ENCODE measurements at regions not wholly inside any gene's neighbourhood (a gene's known extent, or its start where the extent isn't known, plus 50 kb on each side); places are given as distances from the start of the nearest gene placed in this dataset.

DNA sequence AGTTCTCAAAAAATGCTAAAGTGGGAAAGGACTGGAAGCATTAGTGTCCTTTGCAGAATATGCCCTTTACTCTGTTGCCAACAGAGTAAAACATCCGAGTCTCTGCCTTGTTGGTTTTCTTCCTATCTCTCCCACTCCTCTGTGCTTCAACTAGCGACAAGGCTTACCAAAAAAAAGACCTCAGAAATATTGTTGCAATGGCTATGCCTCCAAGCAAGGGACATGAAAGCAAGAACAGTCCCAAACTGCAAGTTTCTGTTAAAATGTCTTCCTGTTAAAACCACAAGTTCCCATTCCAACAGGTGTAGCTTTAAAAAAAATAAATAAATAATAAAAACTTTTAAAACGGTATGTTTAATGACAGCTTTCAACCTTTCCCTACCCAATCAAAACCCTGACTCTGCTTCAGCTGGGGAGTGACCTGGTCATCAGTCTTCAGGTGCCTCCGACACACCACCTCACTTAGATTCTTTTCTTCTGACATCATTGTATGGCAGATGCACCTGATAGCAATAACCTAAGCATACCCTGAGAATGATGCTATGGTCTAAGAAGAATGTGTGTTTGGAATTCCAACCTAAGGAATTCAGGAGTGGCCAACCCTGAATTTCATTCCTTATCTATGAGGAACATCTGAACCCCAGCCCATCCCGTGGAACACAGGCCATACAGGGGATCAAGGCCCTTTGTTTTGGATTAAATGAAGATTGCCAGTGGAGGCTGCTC, 81.0 kb downstream of the RPS29 start:
- no peak for TF ChIP-seq ZNF248 (tag by site-specific recombination; IDR thresholded peaks at IDR 0.05)
- no peak for TF ChIP-seq ZNF626 (tag by site-specific recombination; IDR thresholded peaks at IDR 0.05)
- no peak for TF ChIP-seq ZNF776 (tag by site-specific recombination; IDR thresholded peaks at IDR 0.05; ENCODE audit: borderline replicate concordance)
- TF ChIP-seq ZNF292 (tag by site-specific recombination; IDR thresholded peaks at IDR 0.05; ENCODE audit: borderline replicate concordance, low read depth), result no peak
- TF ChIP-seq, protein P1, sequence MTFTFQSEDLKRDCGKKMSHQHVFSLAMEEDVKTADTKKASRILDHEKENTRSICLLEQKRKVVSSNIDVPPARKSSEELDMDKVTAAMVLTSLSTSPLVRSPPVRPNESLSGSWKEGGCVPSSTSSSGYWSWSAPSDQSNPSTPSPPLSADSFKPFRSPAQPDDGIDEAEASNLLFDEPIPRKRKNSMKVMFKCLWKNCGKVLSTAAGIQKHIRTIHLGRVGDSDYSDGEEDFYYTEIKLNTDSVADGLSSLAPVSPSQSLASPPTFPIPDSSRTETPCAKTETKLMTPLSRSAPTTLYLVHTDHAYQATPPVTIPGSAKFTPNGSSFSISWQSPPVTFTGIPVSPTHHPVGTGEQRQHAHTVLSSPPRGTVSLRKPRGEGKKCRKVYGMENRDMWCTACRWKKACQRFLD (tag by site-specific recombination; IDR thresholded peaks at IDR 0.05), result no peak
- TF ChIP-seq, protein P2, sequence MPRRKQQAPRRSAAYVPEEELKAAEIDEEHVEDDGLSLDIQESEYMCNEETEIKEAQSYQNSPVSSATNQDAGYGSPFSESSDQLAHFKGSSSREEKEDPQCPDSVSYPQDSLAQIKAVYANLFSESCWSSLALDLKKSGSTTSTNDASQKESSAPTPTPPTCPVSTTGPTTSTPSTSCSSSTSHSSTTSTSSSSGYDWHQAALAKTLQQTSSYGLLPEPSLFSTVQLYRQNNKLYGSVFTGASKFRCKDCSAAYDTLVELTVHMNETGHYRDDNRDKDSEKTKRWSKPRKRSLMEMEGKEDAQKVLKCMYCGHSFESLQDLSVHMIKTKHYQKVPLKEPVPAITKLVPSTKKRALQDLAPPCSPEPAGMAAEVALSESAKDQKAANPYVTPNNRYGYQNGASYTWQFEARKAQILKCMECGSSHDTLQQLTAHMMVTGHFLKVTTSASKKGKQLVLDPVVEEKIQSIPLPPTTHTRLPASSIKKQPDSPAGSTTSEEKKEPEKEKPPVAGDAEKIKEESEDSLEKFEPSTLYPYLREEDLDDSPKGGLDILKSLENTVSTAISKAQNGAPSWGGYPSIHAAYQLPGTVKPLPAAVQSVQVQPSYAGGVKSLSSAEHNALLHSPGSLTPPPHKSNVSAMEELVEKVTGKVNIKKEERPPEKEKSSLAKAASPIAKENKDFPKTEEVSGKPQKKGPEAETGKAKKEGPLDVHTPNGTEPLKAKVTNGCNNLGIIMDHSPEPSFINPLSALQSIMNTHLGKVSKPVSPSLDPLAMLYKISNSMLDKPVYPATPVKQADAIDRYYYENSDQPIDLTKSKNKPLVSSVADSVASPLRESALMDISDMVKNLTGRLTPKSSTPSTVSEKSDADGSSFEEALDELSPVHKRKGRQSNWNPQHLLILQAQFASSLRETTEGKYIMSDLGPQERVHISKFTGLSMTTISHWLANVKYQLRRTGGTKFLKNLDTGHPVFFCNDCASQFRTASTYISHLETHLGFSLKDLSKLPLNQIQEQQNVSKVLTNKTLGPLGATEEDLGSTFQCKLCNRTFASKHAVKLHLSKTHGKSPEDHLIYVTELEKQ (tag by site-specific recombination; IDR thresholded peaks at IDR 0.05; ENCODE audit: borderline replicate concordance), result no peak
- no peak for TF ChIP-seq ZNF404 (tag by site-specific recombination; IDR thresholded peaks at IDR 0.05)
- no peak for TF ChIP-seq OSR2 (tag by site-specific recombination; IDR thresholded peaks at IDR 0.05)
- TF ChIP-seq, protein P3, sequence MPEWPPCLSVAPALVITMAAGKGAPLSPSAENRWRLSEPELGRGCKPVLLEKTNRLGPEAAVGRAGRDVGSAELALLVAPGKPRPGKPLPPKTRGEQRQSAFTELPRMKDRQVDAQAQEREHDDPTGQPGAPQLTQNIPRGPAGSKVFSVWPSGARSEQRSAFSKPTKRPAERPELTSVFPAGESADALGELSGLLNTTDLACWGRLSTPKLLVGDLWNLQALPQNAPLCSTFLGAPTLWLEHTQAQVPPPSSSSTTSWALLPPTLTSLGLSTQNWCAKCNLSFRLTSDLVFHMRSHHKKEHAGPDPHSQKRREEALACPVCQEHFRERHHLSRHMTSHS (tag by site-specific recombination; IDR thresholded peaks at IDR 0.05), result no peak
- no peak for TF ChIP-seq ZNF660 (tag by site-specific recombination; IDR thresholded peaks at IDR 0.05)

DNA sequence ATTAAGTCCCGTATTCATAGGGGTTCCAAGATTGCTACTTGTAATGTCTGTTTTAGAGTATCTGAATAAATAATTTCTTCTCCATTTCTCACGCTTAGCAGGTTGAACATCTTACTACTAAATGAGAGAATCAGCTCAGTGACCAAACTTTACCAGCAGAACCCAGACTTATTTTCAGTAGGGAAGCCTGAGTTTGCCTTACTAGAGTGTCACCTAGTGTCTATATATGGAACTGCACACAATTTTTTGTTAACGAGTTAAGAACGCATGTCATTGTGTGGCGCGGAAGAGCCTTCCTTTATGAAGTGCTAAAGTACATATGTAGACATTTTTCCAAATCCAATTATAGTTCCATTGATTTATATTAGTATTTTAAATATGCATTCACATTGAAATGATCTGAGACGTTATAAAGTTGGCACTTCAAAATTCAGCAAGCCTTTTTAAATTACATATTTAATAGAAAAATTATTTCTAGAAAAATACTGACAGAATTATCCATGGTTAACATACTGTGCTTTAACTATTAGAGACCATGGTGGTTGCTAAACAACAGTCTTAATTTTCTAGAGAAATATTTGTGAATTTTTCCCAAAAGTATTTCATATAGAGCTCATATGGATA, 88.3 kb downstream of the RPS29 start:
- POLR2A ChIA-PET, result interaction anchor here (0.6 to 0.8 kb wide), 2 partner anchors 36 to 245 kb away, joined by 4 read pairs; no protein-coding TSS in a partner anchor

More for the DNA sequence above, 81.0 kb downstream of the RPS29 start:
- H3K4me1 ChIP-seq (ENCODE audit: control insufficient read depth, insufficient read depth, low read length), result no peaks in the 10 kb centered on the region
- H3K9me3 ChIP-seq (ENCODE audit: control insufficient read depth, insufficient read depth, low read depth, low read length), result no peaks in the 10 kb centered on the region
- H3K4me3 ChIP-seq (ENCODE audit: low read depth, low read length), result no peak overlapping the region
- ChIA-PET CTCF (no interaction called here), POLR2A (interaction anchor here (0.6 kb wide), 1 partner anchor 237 kb away, joined by 6 read pairs; no protein-coding TSS in a partner anchor)
- H3K27ac ChIP-seq (ENCODE audit: extremely low read depth, low read depth, low read length), result no peak overlapping the region
- H3K36me3 ChIP-seq (ENCODE audit: control insufficient read depth in 2 of 2, insufficient read depth in 1 of 2, low read length in 2 of 2), result no peaks in the 10 kb centered on the region

DNA sequence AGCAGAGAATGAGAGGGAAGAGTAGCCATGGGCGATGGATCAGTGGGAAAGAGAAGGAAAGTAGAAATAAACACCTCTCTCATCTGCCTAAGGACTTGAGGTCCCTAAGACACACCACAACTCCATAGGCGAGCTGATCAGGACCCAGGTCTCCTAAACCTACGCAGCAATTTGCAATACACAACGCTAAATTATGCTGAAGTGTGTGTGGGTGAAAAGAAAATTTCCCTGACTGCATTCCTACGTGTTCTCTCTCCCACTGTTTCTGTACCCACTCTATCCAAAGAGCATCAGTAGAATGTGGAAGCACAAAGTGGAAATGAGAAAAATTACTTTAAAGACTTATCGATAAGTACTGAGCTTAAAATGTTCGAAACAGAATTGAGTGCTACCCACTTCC, 88.9 kb downstream of the RPS29 start:
- ChIA-PET CTCF (interaction anchor here (0.6 to 7.4 kb wide), 23 partner anchors 9 to 833 kb away, joined by 3 to 109 read pairs (median 4); no protein-coding TSS in a partner anchor), POLR2A (no interaction called here)
- TF ChIP-seq ZFHX2 (tag by site-specific recombination; conservative IDR thresholded peaks at IDR 0.05) (peak; percentile 69), ZNF335 (tag by site-specific recombination; conservative IDR thresholded peaks at IDR 0.05) (no peak), EGR2 (tag by site-specific recombination; IDR thresholded peaks at IDR 0.05; ENCODE audit: low read depth) (peak; percentile 54; the same call in 1 of the 2 replicates)
- TF ChIP-seq, protein P4, sequence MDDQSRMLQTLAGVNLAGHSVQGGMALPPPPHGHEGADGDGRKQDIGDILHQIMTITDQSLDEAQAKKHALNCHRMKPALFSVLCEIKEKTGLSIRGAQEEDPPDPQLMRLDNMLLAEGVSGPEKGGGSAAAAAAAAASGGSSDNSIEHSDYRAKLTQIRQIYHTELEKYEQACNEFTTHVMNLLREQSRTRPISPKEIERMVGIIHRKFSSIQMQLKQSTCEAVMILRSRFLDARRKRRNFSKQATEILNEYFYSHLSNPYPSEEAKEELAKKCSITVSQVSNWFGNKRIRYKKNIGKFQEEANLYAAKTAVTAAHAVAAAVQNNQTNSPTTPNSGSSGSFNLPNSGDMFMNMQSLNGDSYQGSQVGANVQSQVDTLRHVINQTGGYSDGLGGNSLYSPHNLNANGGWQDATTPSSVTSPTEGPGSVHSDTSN (CRISPR knock-in tag; IDR thresholded peaks at IDR 0.05), result no peak
- Histone ChIP-seq H3K9me3 (ENCODE audit: control insufficient read depth, insufficient read depth, low read depth, low read length) (no peaks in the 10 kb centered on the region), H3K36me3 (ENCODE audit: control insufficient read depth in 2 of 2, insufficient read depth in 1 of 2, low read length in 2 of 2) (no peaks in the 10 kb centered on the region), H3K4me1 (ENCODE audit: control insufficient read depth, insufficient read depth, low read length) (no peaks in the 10 kb centered on the region), H3K4me3 (ENCODE audit: low read depth, low read length) (no peak overlapping the region), H3K27ac (ENCODE audit: extremely low read depth, low read depth, low read length) (no peak overlapping the region)

More for the DNA sequence above, 88.3 kb downstream of the RPS29 start:
- Histone ChIP-seq H3K27ac (ENCODE audit: extremely low read depth, low read depth, low read length) (no peak overlapping the region), H3K36me3 (ENCODE audit: control insufficient read depth in 2 of 2, insufficient read depth in 1 of 2, low read length in 2 of 2) (no peaks in the 10 kb centered on the region), H3K9me3 (ENCODE audit: control insufficient read depth, insufficient read depth, low read depth, low read length) (no peaks in the 10 kb centered on the region), H3K4me1 (ENCODE audit: control insufficient read depth, insufficient read depth, low read length) (no peaks in the 10 kb centered on the region), H3K4me3 (ENCODE audit: low read depth, low read length) (no peak overlapping the region)
- TF ChIP-seq ZNF654 (tag by site-specific recombination; IDR thresholded peaks at IDR 0.05; ENCODE audit: low read depth) (peak; percentile 68), ZNF37A (tag by site-specific recombination; IDR thresholded peaks at IDR 0.05) (no peak)
- TF ChIP-seq, protein P5, sequence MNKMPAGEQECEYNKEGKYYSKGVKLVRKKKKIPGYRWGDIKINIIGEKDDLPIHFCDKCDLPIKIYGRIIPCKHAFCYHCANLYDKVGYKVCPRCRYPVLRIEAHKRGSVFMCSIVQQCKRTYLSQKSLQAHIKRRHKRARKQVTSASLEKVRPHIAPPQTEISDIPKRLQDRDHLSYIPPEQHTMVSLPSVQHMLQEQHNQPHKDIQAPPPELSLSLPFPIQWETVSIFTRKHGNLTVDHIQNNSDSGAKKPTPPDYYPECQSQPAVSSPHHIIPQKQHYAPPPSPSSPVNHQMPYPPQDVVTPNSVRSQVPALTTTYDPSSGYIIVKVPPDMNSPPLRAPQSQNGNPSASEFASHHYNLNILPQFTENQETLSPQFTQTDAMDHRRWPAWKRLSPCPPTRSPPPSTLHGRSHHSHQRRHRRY (tag by site-specific recombination; IDR thresholded peaks at IDR 0.05), result no peak
- CTCF ChIA-PET, result interaction anchor here (0.6 to 7.4 kb wide), 24 partner anchors 9 to 252 kb away, joined by 3 to 109 read pairs (median 4); no protein-coding TSS in a partner anchor
